Large intestine (tissue), 3 donors: ENCODE measurements at regions not wholly inside any gene's neighbourhood (a gene's known extent, or its start where the extent isn't known, plus 50 kb on each side); places are given as distances from the start of the nearest gene placed in this dataset.

Experiments used
- DNase-seq, 2 donors: peaks; one replicate each; pipeline versions ENCODE4 v3.0.0 to v3.0.0-alpha.2; 2013
- H3K27ac ChIP-seq: one replicate; pipeline ENCODE4 v1.5.1; 2013; ENCODE audit warnings: low read length
- H3K27me3 ChIP-seq: 2 replicates; pipeline ENCODE4 v1.6.1; 2013; ENCODE audit warnings: low read length; ENCODE audit not compliant: control insufficient read depth, insufficient read depth
- H3K36me3 ChIP-seq: 2 replicates; pipeline ENCODE4 v1.6.1; 2013; ENCODE audit warnings: low read length; ENCODE audit not compliant: control insufficient read depth, insufficient read depth
- H3K4me1 ChIP-seq: one replicate; pipeline ENCODE4 v1.6.1; 2013; ENCODE audit warnings: low read length; ENCODE audit not compliant: control insufficient read depth, insufficient read depth
- H3K4me3 ChIP-seq: one replicate; pipeline ENCODE4 v1.5.1; 2013; ENCODE audit warnings: low read length
- H3K9me3 ChIP-seq: one replicate; pipeline ENCODE4 v1.6.1; 2013; ENCODE audit warnings: mild to moderate bottlenecking, low read depth, low read length, moderate library complexity; ENCODE audit not compliant: control insufficient read depth
- WGBS: methylation state at CpG from one replicate; pipeline ENCODE4 v1.1.5; 2013; ENCODE audit warnings: low lambda C conversion rate; ENCODE audit not compliant: insufficient coverage; 5-methylcytosine and 5-hydroxymethylcytosine counted together

- Histone ChIP-seq H3K27ac (no peak overlapping the region), H3K4me1 (no peaks in the 10 kb centered on the region), H3K4me3 (no peak overlapping the region), H3K36me3 (no peaks in the 10 kb centered on the region), H3K9me3 (peaks cover 2% of the 10 kb centered on the region), H3K27me3 (no peaks in the 10 kb centered on the region)
- DNase-seq: no peak
- whole genome bisulfite sequencing: no CpG with 5 or more reads among the region's 3 CpGs
Measured at GRCh38 chr13:106762708-106763107, 194.8 kb upstream of the ARGLU1 start.

- WGBS: 67% methylated on average over 1 of the region's 8 CpGs
Measured at GRCh38 chr13:106756446-106756845, 188.5 kb upstream of the ARGLU1 start.

GRCh38 chr13:106755542-106755941 lies 187.6 kb upstream of the ARGLU1 start:
- DNase-seq: no peak
- 88% methylated on average over 3 of the region's 9 CpGs for WGBS
- Histone ChIP-seq H3K4me3 (no peak overlapping the region), H3K9me3 (no peaks in the 10 kb centered on the region), H3K27me3 (no peaks in the 10 kb centered on the region), H3K4me1 (no peaks in the 10 kb centered on the region), H3K27ac (no peak overlapping the region), H3K36me3 (no peaks in the 10 kb centered on the region)

More at GRCh38 chr13:106756446-106756845, 188.5 kb upstream of the ARGLU1 start:
- H3K4me1 ChIP-seq: no peaks in the 10 kb centered on the region
- no peak overlapping the region for H3K27ac ChIP-seq
- no peaks in the 10 kb centered on the region for H3K27me3 ChIP-seq
- no peaks in the 10 kb centered on the region for H3K36me3 ChIP-seq
- no peak for DNase-seq
- H3K4me3 ChIP-seq: no peak overlapping the region
- H3K9me3 ChIP-seq: no peaks in the 10 kb centered on the region

GRCh38 chr13:106753251-106753650 lies 185.3 kb upstream of the ARGLU1 start:
- 8% methylated on average over 1 of the region's 6 CpGs for WGBS
- DNase-seq: peak in 1 of 2 donors; percentile 57
- H3K4me3 ChIP-seq: no peak overlapping the region
- no peaks in the 10 kb centered on the region for H3K9me3 ChIP-seq
- no peaks in the 10 kb centered on the region for H3K36me3 ChIP-seq
- no peak overlapping the region for H3K27ac ChIP-seq
- H3K27me3 ChIP-seq: no peaks in the 10 kb centered on the region
- H3K4me1 ChIP-seq: no peaks in the 10 kb centered on the region

GRCh38 chr13:106752584-106753170 lies 184.7 kb upstream of the ARGLU1 start:
- H3K27ac ChIP-seq: no peak overlapping the region

GRCh38 chr13:106748785-106749184 lies 180.8 kb upstream of the ARGLU1 start:
- Histone ChIP-seq H3K4me3 (no peak overlapping the region), H3K36me3 (no peaks in the 10 kb centered on the region), H3K27me3 (no peaks in the 10 kb centered on the region), H3K27ac (no peak overlapping the region), H3K4me1 (no peaks in the 10 kb centered on the region), H3K9me3 (no peaks in the 10 kb centered on the region)
- no peak for DNase-seq
- no CpG with 5 or more reads among the region's 2 CpGs for WGBS

More at GRCh38 chr13:106752584-106753170, 184.7 kb upstream of the ARGLU1 start:
- no peaks in the 10 kb centered on the region for H3K9me3 ChIP-seq
- H3K36me3 ChIP-seq: no peaks in the 10 kb centered on the region
- no peak overlapping the region for H3K4me3 ChIP-seq
- WGBS: 40% methylated on average over 1 of the region's 6 CpGs
- no peaks in the 10 kb centered on the region for H3K27me3 ChIP-seq
- DNase-seq: no peak
- no peaks in the 10 kb centered on the region for H3K4me1 ChIP-seq

GRCh38 chr13:106744516-106744915 lies 176.6 kb upstream of the ARGLU1 start:
- DNase-seq: no peak
- whole genome bisulfite sequencing: no CpG with 5 or more reads among the region's 6 CpGs

GRCh38 chr13:106738186-106738678 lies 170.3 kb upstream of the ARGLU1 start:
- no peaks in the 10 kb centered on the region for H3K4me1 ChIP-seq
- H3K27me3 ChIP-seq: no peaks in the 10 kb centered on the region
- no peak for DNase-seq
- no peaks in the 10 kb centered on the region for H3K36me3 ChIP-seq
- H3K9me3 ChIP-seq: no peaks in the 10 kb centered on the region
- H3K4me3 ChIP-seq: no peak overlapping the region
- no peak overlapping the region for H3K27ac ChIP-seq
- WGBS: 79% methylated on average over 2 of the region's 10 CpGs

More at GRCh38 chr13:106744516-106744915, 176.6 kb upstream of the ARGLU1 start:
- no peaks in the 10 kb centered on the region for H3K27me3 ChIP-seq
- H3K27ac ChIP-seq: no peak overlapping the region
- H3K9me3 ChIP-seq: no peaks in the 10 kb centered on the region
- H3K36me3 ChIP-seq: no peaks in the 10 kb centered on the region
- H3K4me1 ChIP-seq: no peaks in the 10 kb centered on the region
- H3K4me3 ChIP-seq: no peak overlapping the region

GRCh38 chr13:106736941-106737340 lies 169.0 kb upstream of the ARGLU1 start:
- WGBS: 50% methylated on average over 1 of the region's 12 CpGs
- Histone ChIP-seq H3K27ac (no peak overlapping the region), H3K27me3 (no peaks in the 10 kb centered on the region), H3K9me3 (no peaks in the 10 kb centered on the region), H3K4me1 (no peaks in the 10 kb centered on the region), H3K4me3 (no peak overlapping the region), H3K36me3 (no peaks in the 10 kb centered on the region)
- no peak for DNase-seq

GRCh38 chr13:106734198-106734597 lies 166.3 kb upstream of the ARGLU1 start:
- Histone ChIP-seq H3K4me3 (no peak overlapping the region), H3K27me3 (no peaks in the 10 kb centered on the region), H3K9me3 (no peaks in the 10 kb centered on the region), H3K36me3 (no peaks in the 10 kb centered on the region), H3K27ac (no peak overlapping the region), H3K4me1 (no peaks in the 10 kb centered on the region)
- 89% methylated on average over 3 of the region's 6 CpGs for WGBS
- no peak for DNase-seq

- no peaks in the 10 kb centered on the region for H3K36me3 ChIP-seq
- H3K4me1 ChIP-seq: no peaks in the 10 kb centered on the region
- no CpG with 5 or more reads among the region's 6 CpGs for WGBS
- H3K9me3 ChIP-seq: no peaks in the 10 kb centered on the region
- H3K27ac ChIP-seq: no peak overlapping the region
- no peak for DNase-seq
- no peaks in the 10 kb centered on the region for H3K27me3 ChIP-seq
- H3K4me3 ChIP-seq: no peak overlapping the region
Measured at GRCh38 chr13:106723036-106723435, 155.1 kb upstream of the ARGLU1 start.
